ENCODE measurements at regions not wholly inside any gene's neighbourhood (a gene's known extent, or its start where the extent isn't known, plus 50 kb on each side); places are given as distances from the start of the nearest gene placed in this dataset.

- Histone ChIP-seq H3K79me2 (replicated peaks; ENCODE audit: insufficient read depth, low read length) (no peaks in the 10 kb centered on the region), H3K27ac (ENCODE audit: low read length) (no peak overlapping the region), H3K4me2 (ENCODE audit: low read length) (no peak overlapping the region), H3K9me3 (ENCODE audit: low read length) (no peaks in the 10 kb centered on the region), H3K9me2 (ENCODE audit: insufficient read depth, low read length) (no peaks in the 10 kb centered on the region), H3F3A (ENCODE audit: insufficient read depth, low read length, poor library complexity, severe bottlenecking) (no peaks in the 10 kb centered on the region), H3K27me3 (ENCODE audit: insufficient read depth, low read depth, low read length) (no peaks in the 10 kb centered on the region), H4K20me1 (ENCODE audit: insufficient read depth) (no peaks in the 10 kb centered on the region), H3K36me3 (ENCODE audit: insufficient read depth, low read length) (no peaks in the 10 kb centered on the region), H3K4me3 (ENCODE audit: low read length) (no peak overlapping the region), H3K9ac (ENCODE audit: low read length) (no peak overlapping the region), H2AFZ (ENCODE audit: low read depth, low read length) (no peak overlapping the region)
- TF ChIP-seq TAF1 (IDR thresholded peaks at IDR 0.05; ENCODE audit: low read depth) = no peak
- TF ChIP-seq EZH2 (IDR thresholded peaks at IDR 0.05; ENCODE audit: borderline replicate concordance, insufficient read depth, low read length, poor library complexity, severe bottlenecking) = no peak
- TF ChIP-seq POLR2AphosphoS5 (IDR thresholded peaks at IDR 0.05) = no peak
- no peak for TF ChIP-seq EP300 (conservative IDR thresholded peaks at IDR 0.05; ENCODE audit: poor library complexity, severe bottlenecking)
- TF ChIP-seq SMC3 (conservative IDR thresholded peaks at IDR 0.05; ENCODE audit: poor library complexity) = no peak
- no peak for TF ChIP-seq RAD21 (conservative IDR thresholded peaks at IDR 0.05)
- no peak for TF ChIP-seq MXI1 (conservative IDR thresholded peaks at IDR 0.05; ENCODE audit: poor library complexity, severe bottlenecking)
- TF ChIP-seq REST (IDR thresholded peaks at IDR 0.05; ENCODE audit: borderline replicate concordance) = no peak
- no peak for TF ChIP-seq CTCF (IDR thresholded peaks at IDR 0.05; ENCODE audit: poor library complexity, severe bottlenecking)
Observed at GRCh38 chr9:89664010-89664409, 59.2 kb downstream of the GADD45G start.

- Histone ChIP-seq H3K79me2 (replicated peaks; ENCODE audit: insufficient read depth, low read length) (no peaks in the 10 kb centered on the region), H3K4me3 (ENCODE audit: low read length) (no peak overlapping the region), H3K9ac (ENCODE audit: low read length) (no peak overlapping the region), H3K9me3 (ENCODE audit: low read length) (no peaks in the 10 kb centered on the region), H3K27me3 (ENCODE audit: insufficient read depth, low read depth, low read length) (no peaks in the 10 kb centered on the region), H3K36me3 (ENCODE audit: insufficient read depth, low read length) (no peaks in the 10 kb centered on the region), H3K27ac (ENCODE audit: low read length) (no peak overlapping the region), H3K9me2 (ENCODE audit: insufficient read depth, low read length) (no peaks in the 10 kb centered on the region), H4K20me1 (ENCODE audit: insufficient read depth) (no peaks in the 10 kb centered on the region), H3F3A (ENCODE audit: insufficient read depth, low read length, poor library complexity, severe bottlenecking) (no peaks in the 10 kb centered on the region), H2AFZ (ENCODE audit: low read depth, low read length) (no peak overlapping the region), H3K4me2 (ENCODE audit: low read length) (no peak overlapping the region)
- no peak for TF ChIP-seq EP300 (conservative IDR thresholded peaks at IDR 0.05; ENCODE audit: poor library complexity, severe bottlenecking)
- TF ChIP-seq EZH2 (IDR thresholded peaks at IDR 0.05; ENCODE audit: borderline replicate concordance, insufficient read depth, low read length, poor library complexity, severe bottlenecking) = no peak
- no peak for TF ChIP-seq REST (IDR thresholded peaks at IDR 0.05; ENCODE audit: borderline replicate concordance)
- no peak for TF ChIP-seq CTCF (IDR thresholded peaks at IDR 0.05; ENCODE audit: poor library complexity, severe bottlenecking)
- TF ChIP-seq MXI1 (conservative IDR thresholded peaks at IDR 0.05; ENCODE audit: poor library complexity, severe bottlenecking) = no peak
- no peak for TF ChIP-seq SMC3 (conservative IDR thresholded peaks at IDR 0.05; ENCODE audit: poor library complexity)
- no peak for TF ChIP-seq TAF1 (IDR thresholded peaks at IDR 0.05; ENCODE audit: low read depth)
- no peak for TF ChIP-seq RAD21 (conservative IDR thresholded peaks at IDR 0.05)
- TF ChIP-seq POLR2AphosphoS5 (IDR thresholded peaks at IDR 0.05) = no peak
Observed at GRCh38 chr9:89664896-89665329, 60.1 kb downstream of the GADD45G start.
